BE2C (cell line): ENCODE measurements at regions not wholly inside any gene's neighbourhood (a gene's known extent, or its start where the extent isn't known, plus 50 kb on each side); places are given as distances from the start of the nearest gene placed in this dataset.

Experiments
- DNase-seq: peaks from one replicate; pipeline ENCODE4 v3.0.0-alpha.2; 2020
- H3K27me3 ChIP-seq: fragments of 250-450 bp; sonication (Bioruptor Pico); 2 replicates; pipeline ENCODE4 v1.5.1; 2020; ENCODE audit warnings: mild to moderate bottlenecking
- H3K36me3 ChIP-seq: fragments of 250-450 bp; sonication (Bioruptor Pico); 2 replicates; pipeline ENCODE4 v1.5.1; 2020; ENCODE audit warnings: mild to moderate bottlenecking
- H3K4me1 ChIP-seq: fragments of 250-450 bp; sonication (Bioruptor Pico); 2 replicates; pipeline ENCODE4 v1.5.1; 2020
- H3K4me3 ChIP-seq: 2 replicates; pipeline ENCODE4 v1.5.1; 2011; ENCODE audit warnings: low read depth, low read length
- H3K9me3 ChIP-seq: fragments of 250-450 bp; sonication (Bioruptor Pico); 2 replicates; pipeline ENCODE4 v1.5.1; 2020
- TF ChIP-seq, protein P1 (sequence below): IDR thresholded peaks from 2 replicates; pipeline ENCODE4 v1.5.1; 2012; ENCODE audit warnings: mild to moderate bottlenecking, low read depth, low read length

DNA sequence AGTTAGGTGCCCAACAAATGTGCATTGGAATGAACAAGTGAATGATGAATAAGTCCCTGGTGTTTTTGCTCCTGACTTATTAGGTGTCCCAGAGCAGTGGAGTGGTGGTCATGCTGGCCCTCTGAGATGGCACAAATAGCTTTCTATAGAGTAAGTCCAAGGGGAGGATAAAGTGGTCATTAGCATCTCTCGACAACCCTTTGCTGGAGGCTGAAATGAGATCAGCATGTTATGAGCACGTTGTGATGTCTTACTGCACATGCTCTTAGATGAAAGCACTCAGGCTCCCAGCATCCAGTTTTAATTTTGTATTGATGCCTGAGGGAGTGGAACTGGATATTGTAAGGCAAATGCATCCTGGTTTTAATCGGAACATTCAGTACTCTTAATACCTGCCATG lies 326.2 kb downstream of the RFC3 start:
- Histone ChIP-seq H3K4me1 (peaks cover 5% of the 10 kb centered on the region), H3K27me3 (no peaks in the 10 kb centered on the region), H3K36me3 (no peaks in the 10 kb centered on the region), H3K9me3 (no peaks in the 10 kb centered on the region), H3K4me3 (no peak overlapping the region)
- DNase-seq: no peak
- TF ChIP-seq, protein P1, sequence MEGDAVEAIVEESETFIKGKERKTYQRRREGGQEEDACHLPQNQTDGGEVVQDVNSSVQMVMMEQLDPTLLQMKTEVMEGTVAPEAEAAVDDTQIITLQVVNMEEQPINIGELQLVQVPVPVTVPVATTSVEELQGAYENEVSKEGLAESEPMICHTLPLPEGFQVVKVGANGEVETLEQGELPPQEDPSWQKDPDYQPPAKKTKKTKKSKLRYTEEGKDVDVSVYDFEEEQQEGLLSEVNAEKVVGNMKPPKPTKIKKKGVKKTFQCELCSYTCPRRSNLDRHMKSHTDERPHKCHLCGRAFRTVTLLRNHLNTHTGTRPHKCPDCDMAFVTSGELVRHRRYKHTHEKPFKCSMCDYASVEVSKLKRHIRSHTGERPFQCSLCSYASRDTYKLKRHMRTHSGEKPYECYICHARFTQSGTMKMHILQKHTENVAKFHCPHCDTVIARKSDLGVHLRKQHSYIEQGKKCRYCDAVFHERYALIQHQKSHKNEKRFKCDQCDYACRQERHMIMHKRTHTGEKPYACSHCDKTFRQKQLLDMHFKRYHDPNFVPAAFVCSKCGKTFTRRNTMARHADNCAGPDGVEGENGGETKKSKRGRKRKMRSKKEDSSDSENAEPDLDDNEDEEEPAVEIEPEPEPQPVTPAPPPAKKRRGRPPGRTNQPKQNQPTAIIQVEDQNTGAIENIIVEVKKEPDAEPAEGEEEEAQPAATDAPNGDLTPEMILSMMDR: no peak

DNA sequence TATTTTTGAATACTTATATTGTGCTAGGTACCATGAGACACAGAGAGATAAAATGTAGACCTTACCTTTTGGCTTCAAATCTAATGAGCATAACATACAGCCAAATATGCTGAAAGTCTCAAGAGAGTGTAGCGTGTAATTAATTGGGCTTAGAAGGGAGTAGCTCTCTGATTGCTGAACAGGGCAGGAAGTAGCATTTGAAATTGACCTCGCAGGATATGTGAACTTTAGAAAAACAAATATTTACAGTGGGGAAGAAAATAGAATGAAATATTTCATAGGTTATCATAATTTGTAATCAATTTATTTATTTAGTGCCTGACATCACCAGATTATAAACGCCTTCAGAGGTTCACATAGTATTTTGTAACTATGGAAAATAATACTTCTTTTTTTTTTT lies 327.1 kb downstream of the RFC3 start:
- no peak for DNase-seq
- no peak overlapping the region for H3K4me3 ChIP-seq
- peaks cover 6% of the 10 kb centered on the region for H3K4me1 ChIP-seq
- no peaks in the 10 kb centered on the region for H3K27me3 ChIP-seq
- H3K9me3 ChIP-seq: no peaks in the 10 kb centered on the region
- no peaks in the 10 kb centered on the region for H3K36me3 ChIP-seq
- TF ChIP-seq, protein P1: no peak

DNA sequence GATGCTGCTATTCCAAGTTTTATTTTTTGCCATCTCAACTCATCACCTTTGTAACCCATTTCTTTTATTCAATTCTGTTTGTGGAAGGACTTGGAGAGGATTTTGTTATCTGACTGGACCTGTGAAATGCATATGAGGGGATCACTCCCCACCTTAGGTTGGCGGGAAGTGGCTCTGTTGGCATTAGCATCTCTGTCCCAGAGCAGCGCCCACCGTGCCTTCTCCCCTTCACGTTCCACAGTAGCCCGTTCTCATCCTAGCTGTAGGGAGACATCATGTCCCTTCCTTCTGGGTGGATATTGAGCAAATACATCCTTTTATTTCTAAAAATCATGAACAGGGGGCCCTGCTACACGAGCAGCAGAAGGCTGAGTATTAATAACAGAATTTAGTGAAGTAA lies 330.4 kb downstream of the RFC3 start:
- no peaks in the 10 kb centered on the region for H3K36me3 ChIP-seq
- TF ChIP-seq, protein P1: no peak

DNA sequence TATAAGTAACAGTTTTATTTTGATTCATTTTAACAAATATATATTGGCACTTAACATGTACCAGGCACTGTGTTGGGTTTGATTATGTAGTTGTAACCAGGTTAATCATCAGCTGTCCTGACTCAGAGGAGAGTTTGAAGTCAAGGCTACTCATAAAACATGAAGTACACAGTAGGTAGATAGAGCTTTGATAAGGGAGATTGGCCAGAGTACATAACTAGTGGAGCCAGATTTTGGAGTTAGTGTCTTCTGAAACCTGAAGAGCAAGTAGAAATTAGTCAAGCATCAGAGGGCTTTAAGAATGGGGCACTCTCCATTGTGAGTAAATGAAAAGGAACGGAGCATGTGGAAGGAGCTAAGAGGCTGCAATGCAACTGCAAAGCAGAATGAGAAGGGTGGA lies 333.9 kb downstream of the RFC3 start:
- Histone ChIP-seq H3K4me1 (peaks cover 31% of the 10 kb centered on the region), H3K27me3 (no peaks in the 10 kb centered on the region), H3K36me3 (no peaks in the 10 kb centered on the region), H3K4me3 (no peak overlapping the region), H3K9me3 (no peaks in the 10 kb centered on the region)
- TF ChIP-seq, protein P1: no peak
- DNase-seq: no peak

More for the DNA sequence above, 330.4 kb downstream of the RFC3 start:
- DNase-seq: no peak
- Histone ChIP-seq H3K27me3 (no peaks in the 10 kb centered on the region), H3K4me1 (peaks cover 10% of the 10 kb centered on the region), H3K4me3 (no peak overlapping the region), H3K9me3 (no peaks in the 10 kb centered on the region)

DNA sequence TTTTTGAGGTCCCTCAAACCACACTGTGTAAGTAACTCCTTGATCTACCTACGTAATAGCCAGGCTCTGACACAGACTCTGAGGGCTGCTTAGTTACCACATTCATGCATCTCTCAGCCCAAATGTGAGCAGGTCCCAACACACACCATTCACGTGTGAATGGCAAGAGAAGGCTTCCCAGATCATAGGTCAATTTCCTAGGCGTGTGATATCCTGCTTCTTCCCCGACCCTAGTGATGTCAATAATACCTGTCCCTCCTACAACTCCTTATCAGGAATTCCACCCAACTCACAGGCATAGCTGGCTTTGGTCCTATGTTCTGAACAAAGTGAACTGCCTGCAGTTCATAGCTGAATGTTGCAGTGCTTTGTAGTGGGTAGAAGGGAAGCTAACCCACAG lies 334.5 kb downstream of the RFC3 start:
- no peak for DNase-seq
- Histone ChIP-seq H3K4me1 (peaks cover 33% of the 10 kb centered on the region), H3K27me3 (no peaks in the 10 kb centered on the region), H3K4me3 (no peak overlapping the region), H3K36me3 (no peaks in the 10 kb centered on the region), H3K9me3 (no peaks in the 10 kb centered on the region)
- TF ChIP-seq, protein P1: no peak

DNA sequence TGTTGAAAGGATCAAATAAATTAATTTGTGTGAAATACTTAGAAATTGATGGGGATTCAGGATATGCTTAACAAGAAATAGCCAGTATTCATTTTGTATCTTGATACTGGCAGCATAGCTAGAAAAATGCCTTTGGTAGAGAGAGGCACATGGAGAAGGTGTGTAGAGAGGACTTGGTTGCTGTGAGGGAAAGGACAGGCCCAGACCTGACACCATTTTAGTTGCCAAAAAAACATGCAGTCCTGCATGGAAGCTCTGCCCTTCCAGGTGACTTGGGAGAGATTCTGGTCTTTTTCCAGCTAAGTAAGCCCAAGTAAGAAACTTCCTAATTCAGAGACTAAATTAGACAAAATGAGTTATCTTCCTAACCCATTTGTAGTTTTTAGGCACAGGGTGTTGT lies 335.0 kb downstream of the RFC3 start:
- Histone ChIP-seq H3K4me3 (peak overlapping the region; percentile 10; the same call in 1 of the 2 replicates), H3K36me3 (no peaks in the 10 kb centered on the region), H3K4me1 (peaks cover 36% of the 10 kb centered on the region), H3K27me3 (no peaks in the 10 kb centered on the region), H3K9me3 (no peaks in the 10 kb centered on the region)
- TF ChIP-seq, protein P1: no peak
- no peak for DNase-seq
